ENCODE measurements at regions not wholly inside any gene's neighbourhood (a gene's known extent, or its start where the extent isn't known, plus 50 kb on each side); places are given as distances from the start of the nearest gene placed in this dataset.

DNA sequence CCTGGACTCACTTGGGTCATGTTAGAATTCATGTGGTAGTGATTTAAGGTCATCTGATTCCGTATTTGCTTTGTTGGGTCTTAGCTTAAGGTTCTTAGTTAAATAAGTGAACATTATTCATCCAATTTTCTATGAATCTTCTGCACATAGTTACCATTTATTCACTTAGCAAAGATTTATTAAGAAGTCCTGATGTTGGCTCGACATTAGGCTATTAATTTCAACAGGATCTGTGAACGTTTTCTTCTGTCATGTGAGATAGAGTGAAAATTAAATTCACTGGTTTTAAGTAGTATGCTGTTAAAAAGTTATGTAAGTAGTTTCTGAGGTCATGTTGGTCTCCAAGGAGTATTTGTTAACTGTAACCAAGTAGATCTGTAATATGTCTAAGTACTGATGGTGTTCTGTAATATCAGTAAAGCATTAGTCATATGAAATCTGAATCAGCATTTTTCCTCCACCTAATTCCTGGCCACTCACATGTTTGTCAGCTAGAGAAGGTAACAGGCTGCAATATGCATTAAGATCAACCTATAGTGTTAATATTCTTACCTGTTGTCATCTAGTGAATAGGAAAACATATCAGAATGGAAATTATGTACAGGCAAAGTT, 155.6 kb downstream of the PCDH7 start:
- no peak for DNase-seq

DNA sequence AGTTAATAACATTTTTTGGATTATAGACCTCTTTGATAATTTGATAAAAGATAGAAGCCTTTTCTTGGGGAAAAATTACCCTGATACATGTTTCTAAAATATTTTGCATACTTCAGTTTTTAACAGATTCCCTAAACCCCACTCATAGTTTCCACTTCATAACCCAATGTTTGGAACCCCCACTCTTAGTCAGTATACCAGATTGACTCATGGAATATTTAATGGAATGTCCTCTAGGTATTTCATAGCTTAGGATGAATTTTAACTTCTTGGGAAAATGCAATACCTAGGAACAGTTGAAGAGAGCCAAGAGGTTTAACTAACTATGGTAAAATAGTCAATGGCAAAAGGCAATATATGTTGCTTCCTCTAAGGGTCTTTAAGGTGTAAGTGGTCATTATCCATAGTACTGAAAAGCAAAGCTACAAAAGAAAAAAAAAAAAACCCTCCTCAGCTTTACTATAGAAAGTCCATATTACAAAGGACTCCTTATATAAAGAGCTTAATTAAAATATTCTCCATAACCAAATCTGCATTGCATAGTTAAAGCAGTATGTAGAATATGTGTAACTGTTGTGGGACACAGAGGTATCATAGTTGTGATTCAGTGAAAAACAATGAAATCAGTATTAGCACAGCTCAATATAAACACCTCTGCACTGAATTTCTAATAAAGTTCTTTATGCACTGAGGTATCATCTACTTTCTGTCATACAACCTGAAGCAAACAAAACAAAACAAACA, 159.9 kb downstream of the PCDH7 start:
- no peak for DNase-seq

DNA sequence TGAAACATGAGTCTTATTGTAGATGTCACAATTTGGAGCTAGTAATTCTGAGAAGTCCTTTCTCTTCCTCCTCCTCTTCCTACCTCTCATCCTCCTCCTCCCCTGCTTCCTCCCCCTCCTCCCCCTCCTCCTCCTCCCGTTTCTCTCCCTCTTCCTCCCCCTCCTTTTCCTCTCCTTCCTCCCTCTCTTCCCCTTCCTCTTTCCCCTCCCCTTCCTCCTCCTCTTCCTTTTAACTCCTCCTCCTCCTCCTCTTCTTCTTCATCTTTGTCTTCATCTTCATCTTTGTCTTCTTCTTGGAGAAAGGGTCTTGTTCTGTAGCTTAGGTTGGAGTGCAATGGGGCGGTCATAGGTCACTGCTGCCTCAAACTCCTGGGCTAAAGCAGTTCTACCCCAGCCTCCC, 161.8 kb downstream of the PCDH7 start:
- no peak for DNase-seq

DNA sequence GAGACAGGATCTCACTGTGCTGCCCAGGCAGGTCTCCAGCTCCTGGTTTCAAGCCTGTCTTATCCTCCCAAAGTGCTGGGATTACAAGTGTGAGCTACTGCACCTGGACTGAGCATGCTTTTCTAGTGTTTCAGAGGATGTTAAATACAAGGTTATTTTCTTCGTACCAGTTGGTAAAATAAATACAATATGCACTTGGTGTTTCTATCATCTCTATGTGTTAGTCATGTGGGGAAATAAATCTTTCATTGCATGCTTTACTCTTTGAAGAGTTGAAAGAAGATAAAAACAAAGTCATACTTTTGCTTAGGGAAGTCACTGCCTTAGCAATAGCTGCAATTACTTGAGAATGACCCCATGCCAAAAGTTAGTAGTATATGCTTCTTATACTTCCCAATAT, 162.3 kb downstream of the PCDH7 start:
- no peak for DNase-seq

DNA sequence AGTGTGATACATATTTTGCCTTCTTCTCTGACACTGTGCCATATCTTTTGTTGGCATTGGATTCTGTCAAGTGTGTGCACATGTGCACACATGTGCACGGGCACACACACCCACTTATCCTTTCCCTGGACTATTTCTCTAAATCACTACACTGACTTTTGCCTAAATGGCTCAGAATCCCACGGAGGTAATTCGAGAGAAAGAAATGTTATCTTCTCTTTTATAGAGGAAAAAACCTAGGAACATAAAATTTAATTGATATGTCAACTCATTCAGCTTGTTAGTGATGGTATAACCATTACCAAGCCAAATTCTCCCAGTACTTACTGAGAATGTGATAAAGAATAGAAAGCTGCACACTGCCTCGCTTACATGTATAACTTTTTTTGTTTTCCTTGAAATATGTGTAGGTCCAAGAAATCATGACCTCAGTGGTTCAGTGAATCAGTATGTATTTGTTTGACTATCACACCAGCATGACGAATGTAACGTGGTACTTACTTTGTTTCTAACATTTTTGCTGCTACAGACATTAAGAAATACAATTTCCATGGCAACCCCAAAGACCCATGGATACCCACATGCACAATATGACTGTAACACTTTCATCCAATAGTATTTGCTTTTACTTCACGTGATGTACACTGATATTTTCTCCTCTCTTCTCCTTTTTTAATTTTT, 163.0 kb downstream of the PCDH7 start:
- no peak for DNase-seq

DNA sequence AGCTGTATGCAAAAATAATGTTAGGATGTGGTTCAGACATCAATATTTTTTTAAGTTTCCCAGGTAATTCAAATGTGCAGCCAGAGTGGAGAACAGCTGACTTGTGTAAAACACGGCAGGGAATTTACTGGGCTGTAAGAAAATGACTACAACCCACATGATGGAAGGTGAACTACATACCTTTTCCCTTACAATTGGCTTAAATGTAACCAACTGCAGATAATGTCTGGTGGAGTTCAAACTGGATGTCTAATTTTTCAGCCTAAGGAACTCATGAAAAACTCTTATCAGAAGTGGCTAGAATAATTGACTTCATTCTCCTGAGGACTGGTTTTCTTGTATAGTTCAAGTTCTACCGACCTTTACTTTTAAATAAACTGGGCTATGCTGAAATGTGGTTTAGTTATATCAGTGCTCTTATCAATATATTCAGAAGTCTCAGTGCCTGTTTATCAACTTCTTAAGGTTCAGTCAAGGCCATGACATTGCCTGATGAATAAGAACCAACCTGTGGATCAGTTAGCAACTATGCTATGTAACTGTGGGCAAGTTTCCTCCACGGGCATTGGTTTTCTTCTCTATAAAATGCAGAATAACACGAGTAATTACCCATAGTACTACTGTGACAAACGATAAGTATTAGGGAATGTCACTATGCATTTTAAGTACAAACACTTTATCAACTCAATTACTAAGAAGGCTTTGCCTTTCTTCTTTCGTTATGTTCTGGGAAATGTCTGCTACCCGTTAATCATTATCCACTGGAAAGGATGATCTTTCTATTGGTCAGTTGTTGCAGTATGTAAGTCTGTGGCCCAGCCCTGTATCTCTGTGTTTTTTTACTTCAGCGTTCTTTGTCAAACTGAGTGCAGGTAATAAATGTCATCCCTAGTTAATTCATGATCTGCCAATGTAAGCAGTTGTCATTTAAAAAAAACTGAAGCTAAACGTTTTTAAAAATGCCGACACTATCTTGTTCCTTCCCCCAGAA, 181.6 kb downstream of the PCDH7 start:
- DNase-seq: no peak

DNA sequence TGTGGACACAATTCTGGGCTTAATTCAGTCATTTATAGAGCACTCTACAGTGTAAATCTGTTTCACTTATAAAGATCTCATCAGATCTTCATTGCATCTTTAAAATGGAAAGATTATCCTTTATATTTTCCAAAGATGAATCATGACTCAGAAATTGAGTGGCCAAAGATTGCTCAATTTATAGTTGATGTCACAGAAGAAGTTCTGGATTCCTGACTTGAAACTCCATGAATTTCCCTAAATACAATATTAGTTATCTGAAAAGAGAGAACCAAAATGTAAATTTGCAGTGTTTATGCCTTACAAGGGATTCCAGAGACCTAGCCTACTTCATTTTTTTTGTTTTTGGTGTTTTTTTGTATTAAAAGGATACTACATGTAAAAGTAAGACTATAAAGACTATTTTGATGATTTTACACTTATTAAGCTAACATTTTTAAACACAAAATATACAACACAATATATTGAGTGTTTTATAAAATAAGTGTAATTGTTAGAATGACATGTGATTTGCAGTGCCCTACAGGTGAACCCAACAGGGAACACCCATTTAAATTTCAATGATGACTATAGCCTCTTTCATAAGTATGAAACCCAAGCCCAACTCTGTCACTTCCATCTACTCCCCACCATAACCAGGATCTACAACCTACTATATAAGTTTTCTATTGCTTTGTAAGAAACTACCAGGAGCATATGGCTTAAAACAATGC, 183.5 kb downstream of the PCDH7 start:
- DNase-seq: no peak

DNA sequence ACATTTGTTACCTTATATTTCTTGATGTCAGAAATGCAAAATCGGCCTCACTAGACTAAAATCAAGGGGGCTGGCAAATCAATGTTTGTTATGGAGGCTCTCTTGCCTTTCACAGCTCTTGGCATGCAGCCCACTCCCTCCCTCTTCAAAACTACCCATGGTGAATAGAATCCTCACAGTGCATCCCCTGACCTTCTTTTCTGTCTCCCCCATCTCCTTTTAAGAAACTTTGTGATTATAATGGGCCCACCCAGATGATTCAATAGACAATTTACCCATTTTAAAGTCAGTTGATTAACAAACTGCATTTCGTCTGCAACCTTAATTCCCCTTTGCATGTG, 184.0 kb downstream of the PCDH7 start:
- no peak for DNase-seq

DNA sequence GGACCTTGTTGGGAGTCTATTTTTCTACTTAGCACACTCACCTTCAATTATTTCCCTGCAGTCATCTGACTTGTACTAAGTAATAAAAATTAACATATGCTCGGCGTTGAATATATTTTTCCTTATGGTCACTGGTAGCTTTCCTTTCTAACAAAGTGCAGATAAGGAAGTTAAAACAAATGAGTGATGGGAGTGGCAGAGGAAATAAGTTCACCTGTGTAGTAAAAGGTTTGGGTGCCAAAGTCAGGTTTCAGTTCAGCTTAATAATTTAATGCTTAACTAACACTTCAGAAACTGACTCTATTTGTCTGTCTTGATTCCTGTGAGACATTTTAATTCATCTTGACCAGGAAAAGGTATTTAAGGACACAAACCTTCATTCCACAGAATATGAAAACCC, 184.4 kb downstream of the PCDH7 start:
- DNase-seq: no peak

DNA sequence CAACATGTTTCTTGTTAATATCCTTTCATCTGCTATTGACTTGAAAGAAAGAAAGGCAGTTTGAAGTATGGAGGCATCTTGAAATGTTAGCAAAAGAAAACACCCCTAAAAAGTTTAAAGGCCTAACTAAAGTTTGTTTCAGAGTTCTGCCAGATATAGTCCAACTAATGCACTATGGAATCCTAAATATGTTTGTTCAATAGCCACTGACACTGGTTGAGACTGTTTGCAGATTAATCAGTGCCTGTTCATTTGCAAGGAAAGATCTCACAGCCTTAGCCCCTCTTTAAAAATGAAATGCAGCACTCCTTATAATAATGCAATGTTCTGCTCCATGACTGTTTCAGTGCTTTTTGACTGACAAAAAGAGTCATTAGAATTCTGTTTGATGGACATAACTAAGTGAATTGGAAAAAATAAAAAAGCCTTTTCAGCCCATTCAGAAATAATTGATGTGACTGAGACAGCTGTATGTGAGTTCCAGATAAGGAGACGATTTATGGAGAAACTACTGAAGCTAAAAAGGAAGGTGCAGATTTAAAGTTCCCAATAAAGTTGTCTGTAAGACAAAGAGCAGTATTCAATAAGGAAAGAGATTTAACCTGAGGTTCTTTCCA, 192.0 kb downstream of the PCDH7 start:
- no peak for DNase-seq

DNA sequence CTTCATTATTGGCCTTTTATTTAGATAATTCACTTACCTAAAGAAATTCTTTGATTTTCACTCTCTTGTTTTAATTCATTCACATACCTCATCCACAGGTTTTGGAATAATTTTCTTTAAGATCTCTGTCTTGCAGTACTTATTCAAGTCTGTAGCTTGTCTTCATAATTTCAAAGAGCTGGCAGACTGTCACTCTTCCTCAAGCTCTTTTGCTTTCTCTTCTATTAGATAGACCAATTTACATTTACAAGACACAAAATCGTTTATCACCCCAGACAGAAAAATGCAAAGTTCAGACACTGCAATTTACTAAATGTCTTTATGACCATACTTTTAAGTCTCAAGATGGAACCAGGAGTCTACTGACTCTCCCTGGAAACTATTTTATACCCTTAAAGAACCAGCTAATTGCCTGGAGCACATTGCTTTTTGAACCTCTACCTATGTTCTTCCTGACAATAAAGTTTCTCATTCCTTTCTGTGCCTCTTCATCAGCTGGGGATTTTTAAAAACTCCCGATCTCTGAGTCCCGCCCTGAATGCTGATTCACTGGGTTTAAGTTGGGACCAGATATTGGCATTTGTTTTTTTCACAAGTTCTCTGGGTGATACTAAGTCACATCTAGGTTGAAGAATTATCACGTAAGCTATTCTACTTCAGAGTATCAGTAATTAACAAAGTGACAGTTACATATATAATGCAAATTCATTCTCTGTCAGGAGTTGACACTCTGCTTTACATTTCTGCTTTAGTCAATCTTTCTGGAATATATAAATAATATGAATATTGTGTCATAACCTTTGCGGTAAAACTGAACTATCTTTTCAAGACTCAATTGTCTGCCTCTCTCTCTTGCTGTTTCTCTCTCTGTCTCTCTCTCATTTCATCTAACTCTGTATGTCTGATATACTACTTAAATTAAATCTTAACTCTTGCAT, 196.4 kb downstream of the PCDH7 start:
- DNase-seq: no peak

DNA sequence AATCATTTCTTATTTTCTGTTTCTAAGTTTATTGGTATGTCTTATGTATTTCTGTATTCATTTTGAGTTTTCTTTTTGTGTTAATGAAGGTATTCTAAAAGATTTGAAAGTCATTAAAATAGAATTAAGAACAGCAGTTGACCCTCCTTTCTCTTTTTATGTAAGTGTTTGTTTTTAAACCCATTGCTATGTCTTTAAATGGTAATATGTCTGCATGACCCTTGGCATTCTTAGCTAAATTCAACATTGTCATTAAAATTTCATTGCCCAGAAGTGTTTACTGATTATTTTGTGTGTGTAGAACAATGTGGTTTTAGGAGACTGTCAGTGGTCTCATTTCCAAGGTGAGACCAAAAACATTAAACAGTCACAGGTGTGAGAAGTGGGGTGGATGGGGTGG, 197.8 kb downstream of the PCDH7 start:
- DNase-seq: no peak

DNA sequence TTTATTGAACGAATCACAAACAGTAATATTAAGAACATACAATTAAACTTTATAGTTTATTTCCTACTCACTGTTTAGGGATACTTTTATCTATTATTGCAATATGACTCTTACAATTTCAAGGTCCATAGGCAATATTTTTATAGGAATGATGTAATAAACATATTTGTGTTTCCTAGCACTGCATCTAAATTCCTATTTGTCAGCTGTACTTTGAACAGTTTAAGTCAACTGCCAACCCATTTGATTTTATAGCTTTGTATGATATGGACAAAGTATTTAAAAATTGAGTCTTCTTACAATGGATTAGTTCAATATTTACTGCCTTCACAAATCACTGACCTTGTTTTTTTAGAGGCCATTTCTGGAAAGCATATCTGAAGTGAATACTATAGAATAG, 199.3 kb downstream of the PCDH7 start:
- no peak for DNase-seq

DNA sequence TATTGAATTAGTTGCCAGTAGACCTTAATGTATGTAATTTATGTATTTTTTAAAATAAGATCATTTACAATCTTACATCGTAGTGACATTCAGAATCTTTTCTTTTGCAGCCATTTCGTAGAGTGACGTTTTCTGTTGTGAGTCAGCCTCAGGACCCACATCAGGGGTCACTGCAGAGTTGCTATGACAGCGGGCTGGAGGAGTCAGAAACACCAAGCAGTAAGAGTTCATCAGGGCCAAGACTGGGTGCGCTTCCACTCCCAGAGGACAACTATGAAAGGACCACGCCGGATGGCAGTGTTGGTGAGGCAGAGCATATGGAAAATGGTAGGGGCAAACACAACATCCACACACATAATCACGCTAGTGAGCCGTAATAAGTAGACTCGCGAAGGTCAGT, 199.9 kb downstream of the PCDH7 start:
- DNase-seq: no peak

DNA sequence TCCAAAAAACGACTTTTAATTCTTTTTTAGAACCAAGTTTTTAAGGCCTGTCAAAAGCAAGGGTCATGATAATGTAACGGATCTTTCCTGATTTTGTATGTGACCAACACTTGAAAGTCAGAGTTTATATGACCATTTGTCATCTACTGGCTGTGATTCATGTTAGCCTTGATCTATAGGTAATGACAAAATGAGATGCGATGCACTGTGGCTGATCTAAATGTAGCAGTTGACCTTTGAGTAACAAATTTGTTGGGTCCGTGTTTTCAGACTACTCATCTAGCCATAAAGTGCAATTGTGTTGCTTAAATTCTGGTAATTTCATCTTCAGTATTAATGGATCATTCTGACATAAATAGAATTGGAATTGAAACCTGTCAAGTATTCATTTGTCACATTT, 202.5 kb downstream of the PCDH7 start:
- DNase-seq: no peak

DNA sequence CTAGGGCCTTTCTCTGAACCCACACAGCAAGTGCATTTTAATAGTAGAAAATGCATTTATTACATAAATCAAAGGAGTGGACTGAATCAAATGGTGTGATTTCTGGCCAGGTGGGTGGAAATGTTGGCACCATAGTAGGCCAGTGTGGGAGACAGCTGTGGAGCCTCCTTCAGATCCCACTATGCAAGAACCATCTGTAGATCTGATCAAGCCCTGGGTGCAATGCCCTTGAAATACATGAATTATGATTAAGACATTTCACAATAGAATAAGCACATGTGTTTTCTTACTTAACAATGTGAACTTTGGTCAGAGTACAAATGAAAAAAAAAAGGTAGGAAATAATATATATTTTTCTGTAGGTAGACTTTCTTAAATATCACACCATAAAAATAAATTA, 204.3 kb downstream of the PCDH7 start:
- no peak for DNase-seq

DNA sequence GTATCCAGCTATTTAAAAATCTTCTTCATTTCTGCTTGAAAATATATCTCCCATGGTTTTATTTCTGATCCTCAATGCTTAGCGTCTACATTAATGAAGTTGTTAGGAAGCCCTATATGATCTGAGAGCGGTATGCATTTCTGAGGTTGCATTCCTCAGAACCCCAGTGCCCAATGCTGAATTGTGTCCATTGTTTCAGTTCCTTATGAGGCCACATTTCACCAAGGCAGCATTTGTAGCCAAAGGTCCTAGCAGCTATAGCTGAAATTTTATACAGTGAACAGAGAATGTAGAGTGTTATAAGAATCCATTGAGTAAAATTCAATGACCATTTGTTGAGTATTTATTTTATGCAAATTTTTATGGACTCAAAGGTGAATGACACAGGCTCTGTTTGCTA, 209.5 kb downstream of the PCDH7 start:
- no peak for DNase-seq

DNA sequence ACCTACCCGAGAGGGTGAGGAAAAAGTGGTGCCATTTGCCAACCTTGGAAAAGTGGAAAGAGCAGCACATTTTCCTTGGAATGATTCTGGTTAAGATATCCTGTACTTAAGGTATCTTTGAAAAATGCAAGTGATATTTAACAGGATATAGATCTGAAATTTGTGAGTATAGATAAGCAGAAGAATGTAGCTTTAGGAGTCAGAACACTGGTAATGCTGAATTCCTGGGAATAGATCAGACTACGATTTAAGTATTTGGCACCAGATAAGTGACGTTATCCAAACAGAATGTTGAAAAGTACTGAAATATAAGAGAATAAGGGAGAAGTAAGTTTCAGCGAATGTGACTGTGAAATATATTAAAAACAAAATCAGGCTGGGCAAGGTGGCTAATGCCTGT, 210.1 kb downstream of the PCDH7 start:
- DNase-seq: no peak

DNA sequence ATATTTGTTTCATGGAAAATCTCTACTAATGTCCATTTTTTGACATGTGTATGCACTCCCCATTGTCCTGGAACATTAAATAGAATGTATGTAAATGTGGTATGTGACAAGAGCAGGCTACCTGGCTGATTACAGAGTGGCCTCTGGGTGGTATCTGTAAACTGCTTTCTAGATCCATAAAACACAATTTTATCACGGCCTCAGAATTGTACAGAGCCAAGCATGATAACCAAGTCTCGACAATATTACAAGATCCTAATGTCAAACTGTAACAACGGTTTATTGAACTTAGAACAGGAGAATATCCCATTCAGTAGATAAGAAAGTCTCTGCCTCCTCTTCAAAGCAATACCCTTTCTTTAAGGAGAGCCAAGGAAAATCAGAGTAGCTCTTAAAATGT, 212.4 kb downstream of the PCDH7 start:
- no peak for DNase-seq

DNA sequence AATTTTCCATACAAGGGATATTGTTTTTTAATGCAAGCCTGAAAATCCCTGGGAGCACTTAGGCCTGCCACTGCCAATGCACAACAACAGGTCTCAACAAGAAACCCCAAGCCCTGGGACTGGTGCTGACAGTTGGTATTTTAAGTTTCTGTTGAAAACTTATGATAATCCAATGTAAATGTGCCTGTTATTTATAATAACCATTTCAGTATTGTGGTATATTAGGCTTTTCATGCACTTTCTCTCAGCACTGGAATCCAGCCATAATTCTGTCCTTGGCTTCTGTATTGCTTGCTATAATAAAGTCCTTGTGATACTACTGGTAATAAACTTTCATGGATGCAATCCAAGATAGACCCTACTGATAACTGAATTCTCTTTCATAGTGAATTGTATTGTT, 218.9 kb downstream of the PCDH7 start:
- no peak for DNase-seq

DNA sequence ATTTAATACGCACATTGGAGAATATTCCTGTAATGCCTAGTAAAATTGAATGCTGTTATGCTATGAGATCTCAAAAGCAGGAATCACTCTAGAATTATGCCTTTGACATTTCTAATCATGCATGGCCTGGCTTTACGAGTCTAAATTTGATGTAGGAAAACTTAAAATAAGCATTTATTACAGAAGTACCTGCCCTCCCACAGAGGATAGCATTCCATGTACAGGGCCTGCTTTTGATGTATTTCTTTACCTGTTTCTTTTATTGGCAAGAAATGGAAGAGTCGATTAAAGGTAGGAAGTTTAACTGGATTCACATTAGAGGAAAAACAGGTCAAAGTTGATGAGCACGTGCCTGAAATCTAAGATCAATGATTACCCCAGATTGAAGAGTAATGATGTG, 219.5 kb downstream of the PCDH7 start:
- no peak for DNase-seq
